ENCODE measurements at regions not wholly inside any gene's neighbourhood (a gene's known extent, or its start where the extent isn't known, plus 50 kb on each side); places are given as distances from the start of the nearest gene placed in this dataset.

DNA sequence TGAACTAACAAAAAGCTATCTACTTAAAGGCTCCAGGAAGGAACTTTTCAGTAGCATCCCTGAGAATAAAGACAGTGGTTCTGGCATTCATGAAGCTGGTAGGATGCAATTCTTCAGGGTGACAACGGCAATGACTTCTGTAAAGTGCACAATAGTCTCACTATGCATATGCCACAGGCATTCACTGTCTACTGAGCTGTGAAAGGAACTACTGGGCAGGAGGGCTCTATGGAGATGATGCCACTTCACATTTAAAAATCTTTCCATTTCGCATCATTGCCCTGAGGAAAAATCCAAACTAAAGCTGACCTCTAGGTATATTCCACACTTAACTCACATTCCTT is 2020.6 kb upstream of the PCDH20 start:
- Histone ChIP-seq H3K9me3 (ENCODE audit: control insufficient read depth, insufficient read depth, low read depth, low read length) (no peaks in the 10 kb centered on the region), H3K4me1 (ENCODE audit: control insufficient read depth, insufficient read depth, low read length) (no peaks in the 10 kb centered on the region), H3K4me3 (ENCODE audit: low read depth, low read length) (no peak overlapping the region), H3K27me3 (ENCODE audit: control insufficient read depth, insufficient read depth, low read length) (no peaks in the 10 kb centered on the region), H3K36me3 (ENCODE audit: control insufficient read depth, insufficient read depth, low read length) (no peaks in the 10 kb centered on the region), H3K27ac (ENCODE audit: low read depth, low read length) (no peak overlapping the region), H3K9ac (ENCODE audit: low read length) (no peak overlapping the region)

- H3K4me1 ChIP-seq (ENCODE audit: control insufficient read depth, insufficient read depth, low read length): no peaks in the 10 kb centered on the region
Observed at GRCh38 chr13:63435667-63436324, 2020.1 kb upstream of the PCDH20 start.

DNA sequence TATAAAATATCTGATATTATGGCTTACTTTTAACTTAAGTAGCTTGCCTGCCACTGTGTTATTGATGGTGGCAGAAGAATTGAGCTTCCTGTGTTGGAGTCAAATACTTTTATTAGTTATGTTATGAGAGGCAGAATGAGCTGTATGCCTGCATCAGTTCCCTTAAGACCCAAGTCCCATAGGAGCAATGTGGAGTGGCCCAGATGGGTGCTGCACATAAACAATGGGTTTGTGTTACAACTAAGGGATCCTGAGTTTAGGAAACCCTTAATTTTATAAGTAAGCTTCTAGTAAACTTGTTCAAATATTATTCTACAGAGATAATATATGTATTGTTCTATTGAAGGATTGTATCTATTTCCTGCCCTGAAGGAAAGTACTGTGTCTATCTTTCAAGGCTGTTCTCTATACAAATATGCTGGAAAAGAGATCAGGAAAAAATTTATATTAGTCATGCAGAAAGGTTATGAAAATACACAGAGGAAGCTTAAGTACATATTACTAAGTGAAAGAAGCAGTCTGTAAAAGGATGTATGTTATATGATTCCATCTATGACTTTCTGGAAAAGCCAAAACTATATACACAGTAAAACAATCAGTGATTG is 2018.0 kb upstream of the PCDH20 start:
- no peaks in the 10 kb centered on the region for H3K4me1 ChIP-seq (ENCODE audit: control insufficient read depth, insufficient read depth, low read length)
- no peaks in the 10 kb centered on the region for H3K9me3 ChIP-seq (ENCODE audit: control insufficient read depth, insufficient read depth, low read depth, low read length)
- no peak overlapping the region for H3K9ac ChIP-seq (ENCODE audit: low read length)
- no peaks in the 10 kb centered on the region for H3K27me3 ChIP-seq (ENCODE audit: control insufficient read depth, insufficient read depth, low read length)
- no peak overlapping the region for H3K4me3 ChIP-seq (ENCODE audit: low read depth, low read length)
- H3K27ac ChIP-seq (ENCODE audit: low read depth, low read length): no peak overlapping the region
- H3K36me3 ChIP-seq (ENCODE audit: control insufficient read depth, insufficient read depth, low read length): no peaks in the 10 kb centered on the region

More at GRCh38 chr13:63435667-63436324, 2020.1 kb upstream of the PCDH20 start:
- Histone ChIP-seq H3K9ac (ENCODE audit: low read length) (no peak overlapping the region), H3K36me3 (ENCODE audit: control insufficient read depth, insufficient read depth, low read length) (no peaks in the 10 kb centered on the region), H3K27ac (ENCODE audit: low read depth, low read length) (no peak overlapping the region), H3K9me3 (ENCODE audit: control insufficient read depth, insufficient read depth, low read depth, low read length) (no peaks in the 10 kb centered on the region), H3K4me3 (ENCODE audit: low read depth, low read length) (no peak overlapping the region), H3K27me3 (ENCODE audit: control insufficient read depth, insufficient read depth, low read length) (no peaks in the 10 kb centered on the region)

- Histone ChIP-seq H3K9me3 (ENCODE audit: control insufficient read depth, insufficient read depth, low read depth, low read length) (peaks cover 6% of the 10 kb centered on the region; the same call in 1 of the 2 replicates), H3K27me3 (ENCODE audit: control insufficient read depth, insufficient read depth, low read length) (no peaks in the 10 kb centered on the region), H3K4me3 (ENCODE audit: low read depth, low read length) (no peak overlapping the region), H3K9ac (ENCODE audit: low read length) (no peak overlapping the region), H3K36me3 (ENCODE audit: control insufficient read depth, insufficient read depth, low read length) (no peaks in the 10 kb centered on the region), H3K4me1 (ENCODE audit: control insufficient read depth, insufficient read depth, low read length) (no peaks in the 10 kb centered on the region), H3K27ac (ENCODE audit: low read depth, low read length) (no peak overlapping the region)
Observed at GRCh38 chr13:63427170-63427569, 2011.5 kb upstream of the PCDH20 start.

- Histone ChIP-seq H3K9me3 (ENCODE audit: control insufficient read depth, insufficient read depth, low read depth, low read length) (peaks cover 6% of the 10 kb centered on the region; the same call in 1 of the 2 replicates), H3K9ac (ENCODE audit: low read length) (no peak overlapping the region), H3K4me3 (ENCODE audit: low read depth, low read length) (no peak overlapping the region), H3K27me3 (ENCODE audit: control insufficient read depth, insufficient read depth, low read length) (no peaks in the 10 kb centered on the region), H3K27ac (ENCODE audit: low read depth, low read length) (no peak overlapping the region), H3K36me3 (ENCODE audit: control insufficient read depth, insufficient read depth, low read length) (no peaks in the 10 kb centered on the region), H3K4me1 (ENCODE audit: control insufficient read depth, insufficient read depth, low read length) (no peaks in the 10 kb centered on the region)
Observed at GRCh38 chr13:63425131-63425530, 2009.5 kb upstream of the PCDH20 start.

DNA sequence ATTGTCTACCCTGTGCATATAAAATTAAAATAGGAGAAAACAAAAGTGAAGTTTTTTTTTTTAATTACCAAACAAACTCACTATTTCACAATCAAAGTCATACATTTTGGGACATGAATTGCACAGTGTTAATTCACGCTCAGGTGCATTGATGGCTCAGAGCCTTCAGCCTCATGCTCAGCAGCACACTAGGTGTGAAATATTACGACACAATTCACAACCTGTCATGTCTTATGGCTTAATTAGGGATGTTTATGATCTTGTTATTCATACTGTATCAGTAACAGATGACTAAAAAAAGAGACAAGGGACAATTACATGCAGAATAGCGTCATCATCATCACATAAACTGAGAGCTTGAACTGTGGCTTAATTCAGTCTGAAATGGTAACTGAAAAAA is 2005.5 kb upstream of the PCDH20 start:
- Histone ChIP-seq H3K27me3 (ENCODE audit: control insufficient read depth, insufficient read depth, low read length) (no peaks in the 10 kb centered on the region), H3K4me1 (ENCODE audit: control insufficient read depth, insufficient read depth, low read length) (no peaks in the 10 kb centered on the region), H3K36me3 (ENCODE audit: control insufficient read depth, insufficient read depth, low read length) (no peaks in the 10 kb centered on the region), H3K9ac (ENCODE audit: low read length) (no peak overlapping the region), H3K4me3 (ENCODE audit: low read depth, low read length) (no peak overlapping the region), H3K27ac (ENCODE audit: low read depth, low read length) (no peak overlapping the region), H3K9me3 (ENCODE audit: control insufficient read depth, insufficient read depth, low read depth, low read length) (0 out of 2 replicates have a peak, but pooled peaks cover 3% of the 10 kb centered on the region)

DNA sequence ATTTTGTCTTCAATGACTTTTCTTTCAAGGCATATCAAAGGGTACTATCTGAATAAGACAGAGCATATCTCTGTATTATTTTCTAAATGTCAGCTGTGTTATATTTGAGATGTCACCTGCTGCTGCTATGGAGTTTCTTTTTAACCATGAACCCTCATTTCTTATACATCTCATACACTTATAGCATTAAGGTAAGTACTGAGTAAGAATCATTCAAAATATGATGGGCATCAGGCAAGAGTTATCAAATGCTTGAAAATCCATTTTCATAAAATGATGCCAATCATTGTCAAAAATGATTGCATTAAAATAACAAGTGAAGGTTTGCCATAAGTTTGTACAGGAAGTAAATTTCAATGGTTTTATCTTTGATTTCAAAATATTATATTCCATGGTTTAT is 2005.0 kb upstream of the PCDH20 start:
- no peak overlapping the region for H3K27ac ChIP-seq (ENCODE audit: low read depth, low read length)
- H3K4me3 ChIP-seq (ENCODE audit: low read depth, low read length): no peak overlapping the region
- H3K9me3 ChIP-seq (ENCODE audit: control insufficient read depth, insufficient read depth, low read depth, low read length): 0 out of 2 replicates have a peak, but pooled peaks cover 3% of the 10 kb centered on the region
- H3K36me3 ChIP-seq (ENCODE audit: control insufficient read depth, insufficient read depth, low read length): no peaks in the 10 kb centered on the region
- H3K27me3 ChIP-seq (ENCODE audit: control insufficient read depth, insufficient read depth, low read length): no peaks in the 10 kb centered on the region
- H3K4me1 ChIP-seq (ENCODE audit: control insufficient read depth, insufficient read depth, low read length): no peaks in the 10 kb centered on the region
- no peak overlapping the region for H3K9ac ChIP-seq (ENCODE audit: low read length)

GRCh38 chr13:63414247-63414646 is 1998.6 kb upstream of the PCDH20 start:
- no peaks in the 10 kb centered on the region for H3K4me1 ChIP-seq (ENCODE audit: control insufficient read depth, insufficient read depth, low read length)
- no peaks in the 10 kb centered on the region for H3K9me3 ChIP-seq (ENCODE audit: control insufficient read depth, insufficient read depth, low read depth, low read length)
- H3K36me3 ChIP-seq (ENCODE audit: control insufficient read depth, insufficient read depth, low read length): no peaks in the 10 kb centered on the region
- H3K9ac ChIP-seq (ENCODE audit: low read length): no peak overlapping the region
- no peaks in the 10 kb centered on the region for H3K27me3 ChIP-seq (ENCODE audit: control insufficient read depth, insufficient read depth, low read length)
- no peak overlapping the region for H3K27ac ChIP-seq (ENCODE audit: low read depth, low read length)
- no peak overlapping the region for H3K4me3 ChIP-seq (ENCODE audit: low read depth, low read length)

DNA sequence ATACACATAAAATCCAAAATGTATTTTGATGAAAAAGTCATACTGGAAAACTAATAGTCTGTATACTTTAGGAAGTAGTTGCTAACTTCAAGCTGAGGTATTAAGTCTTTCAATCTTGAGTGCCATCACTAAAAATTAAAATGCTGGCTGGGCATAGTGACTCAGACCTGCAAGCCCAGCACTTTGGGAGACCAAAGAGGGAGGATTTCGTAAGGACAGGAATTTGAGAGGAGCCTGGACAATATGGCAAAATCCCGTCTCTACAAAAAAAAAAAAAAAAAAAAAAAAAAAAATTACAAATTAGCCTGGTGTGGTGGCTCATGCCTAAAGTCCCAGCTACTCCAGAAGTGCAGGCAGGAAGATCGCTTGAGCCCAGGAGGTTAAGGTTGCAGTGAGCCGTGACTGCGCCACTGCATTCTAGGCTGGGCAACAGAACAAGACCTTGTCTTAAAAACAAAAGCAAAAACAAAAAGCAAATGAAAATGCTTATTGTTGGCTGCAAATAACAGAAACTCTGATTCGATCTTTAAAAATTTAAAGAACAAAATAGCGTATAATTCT is 1994.2 kb upstream of the PCDH20 start:
- Histone ChIP-seq H3K9ac (ENCODE audit: low read length) (no peak overlapping the region), H3K9me3 (ENCODE audit: control insufficient read depth, insufficient read depth, low read depth, low read length) (peaks cover 10% of the 10 kb centered on the region; the same call in 1 of the 2 replicates), H3K27me3 (ENCODE audit: control insufficient read depth, insufficient read depth, low read length) (no peaks in the 10 kb centered on the region), H3K27ac (ENCODE audit: low read depth, low read length) (no peak overlapping the region), H3K36me3 (ENCODE audit: control insufficient read depth, insufficient read depth, low read length) (no peaks in the 10 kb centered on the region), H3K4me1 (ENCODE audit: control insufficient read depth, insufficient read depth, low read length) (peaks cover 7% of the 10 kb centered on the region), H3K4me3 (ENCODE audit: low read depth, low read length) (no peak overlapping the region)

GRCh38 chr13:63408331-63409189 is 1992.9 kb upstream of the PCDH20 start:
- H3K36me3 ChIP-seq (ENCODE audit: control insufficient read depth, insufficient read depth, low read length): no peaks in the 10 kb centered on the region
- H3K9ac ChIP-seq (ENCODE audit: low read length): no peak overlapping the region
- H3K4me1 ChIP-seq (ENCODE audit: control insufficient read depth, insufficient read depth, low read length): peaks cover 10% of the 10 kb centered on the region
- peaks cover 13% of the 10 kb centered on the region; the same call in 1 of the 2 replicates for H3K9me3 ChIP-seq (ENCODE audit: control insufficient read depth, insufficient read depth, low read depth, low read length)
- H3K4me3 ChIP-seq (ENCODE audit: low read depth, low read length): no peak overlapping the region
- no peak overlapping the region for H3K27ac ChIP-seq (ENCODE audit: low read depth, low read length)
- H3K27me3 ChIP-seq (ENCODE audit: control insufficient read depth, insufficient read depth, low read length): no peaks in the 10 kb centered on the region

DNA sequence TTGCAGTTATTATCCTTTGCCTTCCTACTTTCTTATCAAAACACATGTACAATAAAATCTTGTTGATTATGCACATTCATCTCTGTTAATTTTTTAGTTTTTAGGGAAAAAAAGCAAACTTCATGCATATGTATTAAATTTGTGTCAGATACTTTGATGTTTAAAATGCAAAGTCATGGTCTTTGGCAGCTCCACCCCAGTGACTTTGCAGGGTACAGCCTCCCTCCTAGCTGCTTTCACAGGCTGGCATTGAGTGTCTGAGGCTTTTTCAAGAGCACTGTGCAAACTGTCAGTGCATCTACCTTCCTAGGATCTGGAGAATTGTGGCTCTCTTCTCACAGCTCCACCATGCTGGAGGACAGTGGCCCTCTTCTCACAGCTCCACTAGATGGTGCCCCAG is 1988.1 kb upstream of the PCDH20 start:
- Histone ChIP-seq H3K9me3 (ENCODE audit: control insufficient read depth, insufficient read depth, low read depth, low read length) (peaks cover 13% of the 10 kb centered on the region; the same call in 1 of the 2 replicates), H3K27ac (ENCODE audit: low read depth, low read length) (no peak overlapping the region), H3K27me3 (ENCODE audit: control insufficient read depth, insufficient read depth, low read length) (no peaks in the 10 kb centered on the region), H3K4me3 (ENCODE audit: low read depth, low read length) (no peak overlapping the region), H3K9ac (ENCODE audit: low read length) (no peak overlapping the region), H3K4me1 (ENCODE audit: control insufficient read depth, insufficient read depth, low read length) (peaks cover 8% of the 10 kb centered on the region), H3K36me3 (ENCODE audit: control insufficient read depth, insufficient read depth, low read length) (no peaks in the 10 kb centered on the region)
